HG02884 (cell line): ENCODE measurements at regions not wholly inside any gene's neighbourhood (a gene's known extent, or its start where the extent isn't known, plus 50 kb on each side); places are given as distances from the start of the nearest gene placed in this dataset.
"Not testable (repeated sequence)": the region's sequence is repeated elsewhere in the genome, so short reads cannot be mapped to it uniquely, and the experiment has no call there.

Experiments used
- ATAC-seq: cut with Tn5 transposase; IDR thresholded peaks from one replicate; pipeline ENCODE4 v1.9.1; 2021; ENCODE audit warnings: mild to moderate bottlenecking, moderate library complexity; ENCODE audit not compliant: unreplicated experiment

DNA sequence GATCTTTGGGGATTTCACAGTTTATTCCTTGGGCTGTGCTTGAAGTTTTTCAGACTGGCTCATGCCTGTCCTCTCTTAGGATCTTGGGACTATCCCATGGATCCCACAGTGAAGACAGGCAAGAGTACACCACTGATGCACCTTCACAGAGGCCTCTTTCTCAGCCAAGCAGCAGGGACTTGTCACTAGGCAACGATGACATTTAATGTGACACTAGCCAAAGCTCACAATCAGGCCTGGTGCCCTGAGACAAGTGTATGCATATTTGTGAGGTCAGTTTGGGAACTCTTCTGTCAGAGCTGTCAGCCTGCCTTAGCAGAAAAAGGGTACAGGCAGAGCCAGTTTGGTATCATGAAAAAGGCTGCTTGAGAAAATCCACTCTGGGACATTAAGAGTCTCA is 68.7 kb downstream of the RBMY1F start:
- not testable (repeated sequence) for ATAC-seq

DNA sequence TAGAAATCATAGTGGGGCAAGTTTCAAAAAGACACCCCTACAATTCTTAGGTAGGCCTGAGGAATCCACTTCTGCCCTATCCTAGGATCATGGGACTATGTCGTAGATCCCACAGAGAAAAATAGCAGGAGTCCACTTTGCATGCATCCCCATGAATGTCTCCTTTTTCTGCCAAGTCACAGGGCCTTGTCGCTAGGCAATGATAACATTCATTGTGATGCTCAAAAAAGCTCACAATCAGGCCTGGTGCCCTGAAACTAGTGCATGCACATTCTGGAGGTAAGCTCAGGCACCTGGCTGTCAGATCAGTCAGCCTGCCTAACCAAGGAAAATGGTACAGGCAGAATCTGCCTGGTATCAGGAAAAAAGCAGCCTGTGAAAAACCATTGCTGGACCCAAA is 74.6 kb downstream of the RBMY1F start:
- not testable (repeated sequence) for ATAC-seq

DNA sequence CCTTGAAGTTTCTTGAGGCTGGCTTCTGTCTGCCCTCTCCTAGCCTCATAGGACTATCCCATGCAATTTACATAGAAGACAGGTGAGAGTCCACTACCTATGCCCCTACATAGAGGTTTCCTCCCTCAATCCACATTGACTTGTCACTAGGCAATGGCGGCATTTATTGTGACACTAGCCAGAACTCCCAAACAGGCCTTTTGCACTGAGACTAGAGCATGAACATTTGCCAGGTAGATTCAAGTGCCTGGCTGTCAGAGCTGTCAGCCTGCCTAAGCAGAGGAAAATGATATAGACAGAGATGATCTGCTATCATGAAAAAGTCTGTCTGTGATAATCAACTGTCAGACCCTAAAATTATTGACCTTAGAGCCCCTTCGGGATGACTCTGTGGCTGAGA is 81.2 kb downstream of the RBMY1F start:
- not testable (repeated sequence) for ATAC-seq

DNA sequence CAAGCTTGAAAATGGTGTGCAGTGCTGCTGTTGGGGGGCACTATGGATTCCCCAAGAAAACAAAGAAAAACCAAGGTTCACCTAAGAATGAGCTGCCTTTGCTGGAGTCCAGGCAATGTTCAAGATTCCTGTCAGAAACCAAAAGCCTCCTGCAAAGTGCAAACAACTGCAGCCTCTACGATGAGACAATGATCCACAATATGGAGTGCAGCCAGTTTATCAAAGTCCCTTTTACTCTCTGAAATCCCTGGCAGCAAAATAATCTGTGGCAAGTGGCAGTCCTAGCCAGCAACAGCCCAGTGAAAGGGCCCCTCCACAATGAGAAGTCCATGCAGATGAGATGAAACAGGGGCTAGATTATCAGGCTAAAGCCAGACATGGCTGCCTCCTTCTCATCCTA is 85.4 kb downstream of the RBMY1F start:
- not testable (repeated sequence) for ATAC-seq

DNA sequence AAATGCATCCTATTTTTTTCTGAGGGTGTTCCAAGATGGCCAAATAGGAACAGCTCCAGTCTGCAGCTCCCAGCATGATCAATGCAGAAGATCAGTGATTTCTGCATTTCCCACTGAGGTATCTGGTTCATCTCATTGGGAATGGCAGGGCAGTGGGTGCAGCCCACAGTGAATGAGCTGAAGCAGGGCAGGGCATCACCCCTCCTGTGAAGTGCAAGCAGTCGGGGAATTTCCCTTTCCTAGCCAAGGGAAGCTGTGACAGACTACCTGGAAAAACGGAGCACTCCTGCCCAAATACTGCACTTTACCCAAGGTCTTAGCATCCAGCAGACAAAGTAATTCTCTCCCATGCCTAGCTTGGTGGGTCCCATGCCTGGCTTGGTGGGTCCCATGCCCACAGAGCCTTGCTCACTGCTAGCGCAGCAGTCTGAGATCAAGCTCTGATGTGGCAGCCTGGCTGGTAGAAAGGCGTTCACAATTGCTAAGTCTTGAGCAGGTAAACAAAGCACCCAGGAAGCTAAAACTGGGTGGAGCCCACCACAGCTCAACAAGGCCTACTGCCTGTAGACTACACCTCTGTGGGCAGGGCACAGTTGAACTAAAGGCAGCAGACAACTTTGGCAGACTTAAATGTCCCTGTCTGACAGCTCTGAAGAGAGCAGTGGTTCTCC is 96.6 kb downstream of the RBMY1F start:
- ATAC-seq = not testable (repeated sequence)

DNA sequence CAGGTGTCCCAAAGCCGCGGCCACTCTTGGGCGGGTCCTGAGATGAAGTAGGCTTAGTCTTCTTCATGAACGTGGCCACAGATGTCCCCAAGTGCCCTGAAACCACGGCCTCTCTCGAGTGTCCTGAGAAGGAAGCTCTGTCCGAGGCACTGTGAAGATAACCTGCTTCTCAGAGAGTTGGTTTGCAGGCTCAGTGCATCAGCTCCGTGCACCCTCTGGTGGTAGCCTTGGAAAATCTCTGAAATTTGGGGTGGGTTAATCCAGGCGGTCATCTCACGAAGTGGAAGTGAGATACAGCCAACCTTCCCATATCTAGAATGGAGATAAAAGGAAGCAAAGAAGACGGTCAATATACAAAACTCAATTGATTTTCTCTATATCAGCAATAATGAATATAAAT is 110.5 kb downstream of the RBMY1F start:
- ATAC-seq = not testable (repeated sequence)

DNA sequence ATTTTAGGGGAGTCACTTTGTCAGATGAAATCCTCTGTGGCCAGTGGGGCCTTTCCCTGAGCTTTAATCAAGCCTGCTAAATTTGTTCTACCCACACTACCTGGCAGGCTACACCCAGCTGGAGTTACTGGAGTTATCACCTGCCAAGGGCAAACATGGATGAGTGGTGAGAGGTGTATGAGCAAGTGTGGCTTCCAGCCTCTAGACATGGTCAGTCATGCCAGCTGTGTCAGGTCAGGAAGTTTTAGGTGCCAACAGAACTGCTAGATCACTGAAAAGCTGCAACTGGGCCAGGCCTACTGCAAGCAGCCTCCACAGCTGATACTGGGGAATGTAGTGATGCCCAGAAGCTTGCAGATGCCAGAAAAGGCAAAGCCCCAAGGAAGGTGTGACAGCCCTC is 122.6 kb downstream of the RBMY1F start:
- not testable (repeated sequence) for ATAC-seq

DNA sequence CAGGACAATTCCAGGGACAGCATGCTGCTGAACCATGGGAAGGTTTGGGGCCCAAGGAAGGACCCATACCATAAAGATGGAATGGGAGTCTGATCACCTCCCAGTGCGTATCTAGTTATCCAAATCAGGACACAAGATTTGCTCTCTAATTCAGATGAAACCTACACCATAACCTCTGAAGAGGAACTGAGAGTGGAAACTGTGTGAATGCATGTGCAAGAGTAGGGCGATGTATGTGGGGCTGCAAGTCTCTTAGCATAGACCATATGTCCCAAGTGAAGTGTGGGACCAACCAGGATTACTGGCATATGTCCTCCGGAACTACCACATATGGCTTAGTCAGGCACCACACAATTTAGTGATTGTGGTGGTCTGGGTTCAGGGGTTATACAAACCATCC is 95.2 kb upstream of the RBMY1E start:
- not testable (repeated sequence) for ATAC-seq

DNA sequence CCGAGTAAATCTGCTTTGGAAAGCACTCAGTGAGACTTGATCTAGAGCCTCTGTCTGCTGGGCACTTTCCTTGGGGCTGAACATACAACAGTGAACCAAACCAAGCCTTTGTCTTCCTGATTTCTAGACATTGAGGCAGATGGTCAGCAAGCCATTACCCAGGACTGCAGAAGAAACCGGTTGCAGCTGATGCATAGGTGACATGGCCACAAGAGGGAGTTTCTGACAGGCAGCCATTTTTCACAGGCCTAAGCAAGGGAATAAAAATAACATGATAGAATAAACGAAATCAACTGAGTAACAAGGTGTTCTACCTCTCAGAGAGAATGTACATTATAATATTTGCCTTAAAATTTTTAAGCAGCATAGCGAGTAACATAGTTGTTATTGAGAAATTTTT is 83.3 kb upstream of the RBMY1E start:
- ATAC-seq = not testable (repeated sequence)

DNA sequence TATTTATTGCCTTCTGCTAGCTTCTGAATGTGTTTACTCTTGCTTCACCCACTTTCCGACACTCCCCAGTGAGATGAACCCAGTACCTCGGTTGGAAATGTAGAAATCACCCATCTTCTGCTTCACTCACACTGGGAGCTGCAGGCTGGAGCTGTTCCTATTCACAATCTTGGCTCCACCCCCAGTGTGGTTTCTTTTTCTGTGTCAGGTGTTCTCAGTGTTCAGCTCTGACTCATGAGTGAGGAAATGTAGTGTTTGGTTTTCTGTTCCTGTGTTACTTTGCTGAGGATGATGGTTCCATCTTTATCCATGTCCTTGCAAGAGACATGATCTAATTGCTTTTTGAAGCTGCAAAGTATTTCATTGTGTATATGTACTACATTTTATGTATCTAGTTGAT is 69.4 kb upstream of the RBMY1E start:
- ATAC-seq = not testable (repeated sequence)

DNA sequence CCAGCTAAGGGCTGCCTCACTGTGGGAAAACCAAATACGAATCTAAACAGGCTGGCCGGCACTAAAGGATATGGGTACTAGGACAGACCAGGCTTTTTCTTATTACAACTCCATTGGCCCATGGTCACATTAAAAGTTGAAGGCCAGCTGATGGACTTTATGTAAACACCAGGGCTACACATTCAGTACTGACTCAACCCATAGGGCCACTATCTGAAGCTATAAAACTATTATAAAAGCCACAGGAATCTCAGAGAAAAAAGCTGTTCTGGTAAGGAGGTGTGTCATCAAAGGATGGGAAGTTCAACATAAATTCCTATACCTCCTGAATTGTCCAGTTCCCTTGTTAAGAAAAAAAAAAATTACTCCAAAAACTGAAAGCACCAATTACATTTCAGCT is 63.1 kb upstream of the RBMY1E start:
- not testable (repeated sequence) for ATAC-seq

DNA sequence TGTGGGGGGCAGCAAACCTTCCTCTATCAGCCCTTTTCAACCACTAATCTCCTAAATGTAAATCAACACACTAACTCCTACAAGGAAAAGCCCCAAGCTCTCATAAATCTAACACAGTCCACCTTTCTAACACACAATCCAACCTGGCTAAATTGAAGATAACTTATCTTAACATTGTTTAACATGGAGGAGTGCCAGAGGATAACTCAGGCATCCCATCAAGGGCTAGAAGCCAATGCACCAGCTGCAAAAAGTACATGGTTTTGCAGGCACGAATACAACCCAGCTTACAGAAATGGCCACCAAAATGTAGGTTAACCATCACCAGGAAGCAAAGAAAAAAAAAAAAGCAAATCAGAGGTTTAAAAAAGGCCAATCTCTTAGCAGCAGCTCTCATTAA is 62.5 kb upstream of the RBMY1E start:
- not testable (repeated sequence) for ATAC-seq

DNA sequence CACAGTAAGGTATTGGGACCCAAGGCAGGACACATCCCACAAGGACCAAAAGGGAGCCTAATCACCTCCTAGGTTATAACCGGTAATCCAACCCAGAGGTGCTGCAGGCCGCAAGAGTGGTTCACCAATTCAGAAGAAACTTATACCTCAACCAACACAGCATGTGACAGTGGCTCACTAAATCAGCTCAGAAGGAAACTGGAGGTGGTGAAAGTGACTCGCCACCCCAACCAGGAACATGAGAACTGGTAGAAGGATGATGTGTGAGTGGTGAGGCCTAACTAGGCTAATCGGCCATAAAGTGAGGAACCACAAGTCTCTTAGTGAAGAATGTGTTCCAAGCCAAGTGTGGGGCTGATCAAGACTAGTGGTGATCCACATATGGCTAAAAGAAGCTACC is 61.3 kb upstream of the RBMY1E start:
- ATAC-seq = not testable (repeated sequence)

DNA sequence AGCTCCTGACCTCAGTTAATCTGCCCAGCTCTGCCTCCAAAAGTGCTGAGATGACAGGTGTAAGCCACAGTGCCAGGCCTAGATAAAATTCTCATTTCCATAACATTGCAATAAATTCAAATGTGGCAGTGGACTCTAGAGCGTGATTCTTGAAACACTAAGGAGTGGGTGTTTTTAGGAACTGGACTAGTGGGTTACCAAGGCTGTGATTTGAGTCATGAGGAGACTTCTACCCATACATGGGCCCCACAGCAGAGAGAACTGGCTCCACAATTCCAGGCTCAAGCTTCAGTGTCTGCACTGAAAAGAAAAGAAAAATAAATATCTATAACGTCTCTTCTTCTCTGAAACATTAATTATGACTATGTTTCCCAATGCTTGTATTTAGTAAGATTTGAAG is 60.4 kb upstream of the RBMY1E start:
- peak; percentile 53 for ATAC-seq
